A549 (cell line): ENCODE measurements at regions not wholly inside any gene's neighbourhood (a gene's known extent, or its start where the extent isn't known, plus 50 kb on each side); places are given as distances from the start of the nearest gene placed in this dataset.

Experiments
- ATAC-seq, 2 experiments: fragments of 200-7000 bp in 1 of 2; fragments of >200 bp in 1 of 2; cut with Nextera tagmentation in 1 of 2; cut with Tn5 transposase in 1 of 2; 3 replicates each; pipeline versions ENCODE4 v1.8.0 to v1.9.1; 2018 to 2020; ENCODE audit warnings: mild to moderate bottlenecking in 1 of 2, moderate library complexity in 1 of 2
- CTCF ChIA-PET: fragments of 300-600 bp; sonication (Branson Sonifier 250); formaldehyde crosslinking; extraction: SDS; loops from one replicate; lab custom pipeline; 2021; ENCODE audit warnings: antibody characterized with exemption, inconsistent platforms; lab: Yijun Ruan, JAX
- POLR2A ChIA-PET: fragments of 350-600 bp; formaldehyde crosslinking; extraction: SDS; loops from one replicate; lab custom pipeline; 2021; ENCODE audit warnings: antibody characterized with exemption, inconsistent platforms; lab: Yijun Ruan, JAX
- DNase-seq, 2 experiments: peaks; one replicate each; pipeline versions ENCODE4 v3.0.0 to v3.0.0-alpha.2; 2011 to 2016; ENCODE audit warnings: low read depth in 1 of 2, low spot score in 1 of 2
- FAIRE-seq: peaks from 2 replicates; lab custom pipeline; 2011; peaks lifted over from hg19 to GRCh38; lab: Jason Lieb, UNC
- H3K27ac ChIP-seq, 2 experiments: fragments of >200 bp; sonication (Bioruptor Twin); formaldehyde crosslinking; 3 replicates each; pipeline ENCODE4 v1.5.1; 2016 to 2017
- H3K4me1 ChIP-seq: fragments of >200 bp; sonication (Bioruptor Twin); formaldehyde crosslinking; 3 replicates; pipeline ENCODE4 v1.6.1; 2016
- H3K4me2 ChIP-seq: fragments of >200 bp; sonication (Bioruptor Twin); formaldehyde crosslinking; 3 replicates; pipeline ENCODE4 v1.6.1; 2016
- H3K4me3 ChIP-seq: fragments of >200 bp; sonication (Bioruptor Twin); formaldehyde crosslinking; 3 replicates; pipeline ENCODE4 v1.5.1; 2016
- H3K9me3 ChIP-seq: fragments of >200 bp; sonication (Bioruptor Twin); formaldehyde crosslinking; 3 replicates; pipeline ENCODE4 v1.6.1; 2016
- CHD2 ChIP-seq: fragments of 150-350 bp; IDR thresholded peaks from 2 replicates; pipeline ENCODE4 v1.6.1; 2014; ENCODE audit warnings: low read length; ENCODE audit not compliant: partially characterized antibody
- EHF ChIP-seq: fragments of 250-450 bp; sonication (Bioruptor Pico); IDR thresholded peaks from 2 replicates; pipeline ENCODE4 v1.5.0; 2020; ENCODE audit warnings: mild to moderate bottlenecking
- ELK1 ChIP-seq: fragments of 150-350 bp; IDR thresholded peaks from 2 replicates; pipeline ENCODE4 v1.6.1; 2014; ENCODE audit warnings: low read depth, mild to moderate bottlenecking, low read length
- EP300 ChIP-seq, 2 experiments: fragments of >200 bp; sonication (Bioruptor Twin); formaldehyde crosslinking; IDR thresholded peaks; 2 replicates in 1 of 2; 3 replicates in 1 of 2; pipeline ENCODE4 v1.6.1; 2016 to 2017
- ESRRA ChIP-seq: fragments of 150-350 bp; IDR thresholded peaks from 2 replicates; pipeline ENCODE4 v1.6.1; 2014; ENCODE audit warnings: mild to moderate bottlenecking, low read length, borderline replicate concordance
- FOSB ChIP-seq: fragments of 250-450 bp; sonication (Bioruptor Pico); IDR thresholded peaks from 2 replicates; pipeline ENCODE4 v1.5.0; 2020; ENCODE audit warnings: mild to moderate bottlenecking, moderate library complexity
- FOXS1 ChIP-seq: fragments of 250-450 bp; sonication (Bioruptor Pico); IDR thresholded peaks from 2 replicates; pipeline ENCODE4 v1.5.0; 2020; ENCODE audit warnings: mild to moderate bottlenecking, moderate library complexity
- HDAC2 ChIP-seq: fragments of 200-600 bp; sonication (generic); IDR thresholded peaks from 2 replicates; pipeline ENCODE4 v1.6.1; 2016
- HEYL ChIP-seq: fragments of 250-450 bp; sonication (Bioruptor Pico); IDR thresholded peaks from 2 replicates; pipeline ENCODE4 v1.8.0; 2021; ENCODE audit warnings: mild to moderate bottlenecking, moderate library complexity
- HOXB5 ChIP-seq: fragments of 250-450 bp; sonication (Bioruptor Pico); IDR thresholded peaks from 2 replicates; pipeline ENCODE4 v1.5.0; 2020; ENCODE audit warnings: mild to moderate bottlenecking, moderate library complexity
- JUNB ChIP-seq: fragments of >200 bp; sonication (Bioruptor Twin); formaldehyde crosslinking; IDR thresholded peaks from 2 replicates; pipeline ENCODE4 v1.6.1; 2016
- KDM5A ChIP-seq: fragments of 200-600 bp; sonication (generic); IDR thresholded peaks from 2 replicates; pipeline ENCODE4 v1.6.1; 2016; ENCODE audit warnings: antibody characterized with exemption, mild to moderate bottlenecking
- NPAS2 ChIP-seq: fragments of 250-450 bp; sonication (Bioruptor Pico); IDR thresholded peaks from 2 replicates; pipeline ENCODE4 v1.8.0; 2022; ENCODE audit warnings: mild to moderate bottlenecking, moderate library complexity, borderline replicate concordance
- POLR2A ChIP-seq: IDR thresholded peaks from 2 replicates; pipeline ENCODE4 v1.6.1; 2012; ENCODE audit warnings: mild to moderate bottlenecking, low read length
- RAD21 ChIP-seq, 2 experiments: fragments of >200 bp in 1 of 2; sonication (Bioruptor Twin) in 1 of 2; formaldehyde crosslinking in 1 of 2; IDR thresholded peaks in 1 of 2; conservative IDR thresholded peaks in 1 of 2; 2 replicates in 1 of 2; 3 replicates in 1 of 2; pipeline ENCODE4 v1.6.1; 2012 to 2018; ENCODE audit warnings: inconsistent platforms in 1 of 2
- REST ChIP-seq: fragments of 200-600 bp; sonication (generic); IDR thresholded peaks from 2 replicates; pipeline ENCODE4 v1.6.1; 2016; ENCODE audit warnings: antibody characterized with exemption, mild to moderate bottlenecking, moderate library complexity
- RNF2 ChIP-seq: fragments of 200-600 bp; sonication (generic); IDR thresholded peaks from 2 replicates; pipeline ENCODE4 v1.6.1; 2016; ENCODE audit warnings: low read depth, mild to moderate bottlenecking, antibody characterized with exemption, moderate library complexity, borderline replicate concordance
- SMC3 ChIP-seq: fragments of >200 bp; sonication (Bioruptor Twin); formaldehyde crosslinking; IDR thresholded peaks from 3 replicates; pipeline ENCODE4 v1.6.1; 2018; ENCODE audit warnings: inconsistent platforms
- TP53 ChIP-seq: fragments of 250-450 bp; sonication (Bioruptor Pico); IDR thresholded peaks from 2 replicates; pipeline ENCODE4 v1.5.0; 2021; ENCODE audit warnings: mild to moderate bottlenecking, moderate library complexity
- ZFP36 ChIP-seq: fragments of 450-650 bp; IDR thresholded peaks from 2 replicates; pipeline ENCODE4 v1.6.1; 2014; ENCODE audit warnings: borderline replicate concordance; ENCODE audit not compliant: partially characterized antibody
- ZNF302 ChIP-seq: fragments of 250-450 bp; sonication (Bioruptor Pico); IDR thresholded peaks from 2 replicates; pipeline ENCODE4 v1.9.0; 2021; ENCODE audit warnings: inconsistent platforms, mild to moderate bottlenecking, moderate library complexity
- WGBS: methylation state at CpG from one replicate; pipeline ENCODE4 v1.1.6; 2017; ENCODE audit errors: missing lambda C conversion rate; 5-methylcytosine and 5-hydroxymethylcytosine counted together
- TF ChIP-seq, protein P1 (sequence below): fragments of >200 bp; sonication (Bioruptor Twin); formaldehyde crosslinking; IDR thresholded peaks from 3 replicates; pipeline ENCODE4 v1.6.1; 2016
- TF ChIP-seq, protein P2 (sequence below): fragments of 450-650 bp; IDR thresholded peaks from 2 replicates; pipeline ENCODE4 v1.6.1; 2014; ENCODE audit warnings: antibody characterized with exemption

GRCh38 chr4:123501733-123502132 lies 105.1 kb downstream of the SPRY1 start:
- H3K4me2 ChIP-seq: no peak overlapping the region
- WGBS: 40% methylated on average over 1 of the region's 1 CpG
- FAIRE-seq: no peak
- CTCF ChIA-PET: interaction anchor here (0.9 kb wide), 1 partner anchor 63 kb away, joined by 3 read pairs; no protein-coding TSS in a partner anchor
- no peak for TF ChIP-seq POLR2A
- no peak for TF ChIP-seq ESRRA
- TF ChIP-seq HEYL (CRISPR knock-in tag): no peak
- no peak for TF ChIP-seq RAD21 (conservative IDR thresholded peaks at IDR 0.05 in 1 of 2, IDR thresholded peaks at IDR 0.05 in 1 of 2)
- TF ChIP-seq ZFP36: no peak
- no peak for TF ChIP-seq SMC3
- TF ChIP-seq REST: no peak
- no peak for TF ChIP-seq ELK1
- TF ChIP-seq KDM5A: no peak
- no peak for TF ChIP-seq TP53 (CRISPR knock-in tag)
- no peak for TF ChIP-seq CHD2
- TF ChIP-seq, protein P1, sequence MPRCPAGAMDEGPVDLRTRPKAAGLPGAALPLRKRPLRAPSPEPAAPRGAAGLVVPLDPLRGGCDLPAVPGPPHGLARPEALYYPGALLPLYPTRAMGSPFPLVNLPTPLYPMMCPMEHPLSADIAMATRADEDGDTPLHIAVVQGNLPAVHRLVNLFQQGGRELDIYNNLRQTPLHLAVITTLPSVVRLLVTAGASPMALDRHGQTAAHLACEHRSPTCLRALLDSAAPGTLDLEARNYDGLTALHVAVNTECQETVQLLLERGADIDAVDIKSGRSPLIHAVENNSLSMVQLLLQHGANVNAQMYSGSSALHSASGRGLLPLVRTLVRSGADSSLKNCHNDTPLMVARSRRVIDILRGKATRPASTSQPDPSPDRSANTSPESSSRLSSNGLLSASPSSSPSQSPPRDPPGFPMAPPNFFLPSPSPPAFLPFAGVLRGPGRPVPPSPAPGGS: no peak
- no peak for TF ChIP-seq EHF (CRISPR knock-in tag)
- no peak for TF ChIP-seq FOSB (CRISPR knock-in tag)
- TF ChIP-seq, protein P2, sequence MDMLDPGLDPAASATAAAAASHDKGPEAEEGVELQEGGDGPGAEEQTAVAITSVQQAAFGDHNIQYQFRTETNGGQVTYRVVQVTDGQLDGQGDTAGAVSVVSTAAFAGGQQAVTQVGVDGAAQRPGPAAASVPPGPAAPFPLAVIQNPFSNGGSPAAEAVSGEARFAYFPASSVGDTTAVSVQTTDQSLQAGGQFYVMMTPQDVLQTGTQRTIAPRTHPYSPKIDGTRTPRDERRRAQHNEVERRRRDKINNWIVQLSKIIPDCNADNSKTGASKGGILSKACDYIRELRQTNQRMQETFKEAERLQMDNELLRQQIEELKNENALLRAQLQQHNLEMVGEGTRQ: no peak
- TF ChIP-seq HOXB5 (CRISPR knock-in tag): no peak
- no peak for TF ChIP-seq EP300 (IDR thresholded peaks at IDR 0.05)
- no peaks in the 10 kb centered on the region for H3K9me3 ChIP-seq
- no peaks in the 10 kb centered on the region for H3K4me1 ChIP-seq
- H3K27ac ChIP-seq: no peak overlapping the region
- POLR2A ChIA-PET: no interaction called here
- DNase-seq: no peak
- ATAC-seq: no peak
- H3K4me3 ChIP-seq: no peak overlapping the region

- ChIA-PET CTCF (no interaction called here), POLR2A (no interaction called here)
- no peak overlapping the region for H3K4me2 ChIP-seq
- peaks cover 2% of the 10 kb centered on the region; the same call in 1 of the 3 replicates for H3K4me1 ChIP-seq
- 98% methylated on average over 4 of the region's 4 CpGs for WGBS
- no peak for ATAC-seq
- H3K9me3 ChIP-seq: no peaks in the 10 kb centered on the region
- H3K4me3 ChIP-seq: no peak overlapping the region
- no peak overlapping the region for H3K27ac ChIP-seq
- no peak for DNase-seq
- no peak for FAIRE-seq
- no peak for TF ChIP-seq NPAS2 (CRISPR knock-in tag)
- no peak for TF ChIP-seq RNF2
- no peak for TF ChIP-seq ZNF302 (CRISPR knock-in tag)
- no peak for TF ChIP-seq HDAC2
- TF ChIP-seq FOXS1 (CRISPR knock-in tag): no peak
- TF ChIP-seq POLR2A: no peak
- TF ChIP-seq JUNB: no peak
These were observed 107.2 kb downstream of the SPRY1 start for GRCh38 chr4:123503698-123504363.
